ENCODE measurements at regions not wholly inside any gene's neighbourhood (a gene's known extent, or its start where the extent isn't known, plus 50 kb on each side); places are given as distances from the start of the nearest gene placed in this dataset.

DNA sequence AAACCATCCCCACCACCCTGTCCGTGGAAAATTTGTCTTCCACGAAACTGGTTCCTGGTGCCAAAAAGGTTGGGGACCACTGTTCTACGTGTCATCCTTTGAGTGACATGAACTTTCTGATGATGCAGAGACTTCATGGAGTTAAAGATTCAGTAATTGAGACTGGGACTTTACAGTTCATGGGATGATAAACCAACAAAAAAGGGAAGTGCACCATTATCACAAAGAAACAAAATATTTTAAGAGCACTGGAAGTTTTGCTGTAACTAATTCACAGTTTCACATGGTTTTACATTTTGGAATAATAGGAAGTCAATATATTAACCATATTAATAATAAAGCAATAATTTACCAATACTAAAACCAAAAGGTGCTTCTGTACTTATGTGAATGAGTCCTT lies 126.8 kb downstream of the AQP4 start:
- TF ChIP-seq, protein P1, sequence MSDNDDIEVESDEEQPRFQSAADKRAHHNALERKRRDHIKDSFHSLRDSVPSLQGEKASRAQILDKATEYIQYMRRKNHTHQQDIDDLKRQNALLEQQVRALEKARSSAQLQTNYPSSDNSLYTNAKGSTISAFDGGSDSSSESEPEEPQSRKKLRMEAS (IDR thresholded peaks at IDR 0.05; ENCODE audit: insufficient read depth, insufficient read length): no peak
- TF ChIP-seq POLR2AphosphoS5 (IDR thresholded peaks at IDR 0.05; ENCODE audit: insufficient read depth, low read depth, low read length) (no peak), POLR2A (IDR thresholded peaks at IDR 0.05; ENCODE audit: low read depth, low read length) (no peak)

All from endothelial cell of umbilical vein (primary cell).